ENCODE measurements at regions not wholly inside any gene's neighbourhood (a gene's known extent, or its start where the extent isn't known, plus 50 kb on each side); places are given as distances from the start of the nearest gene placed in this dataset.
"Not testable (repeated sequence)": the region's sequence is repeated elsewhere in the genome, so short reads cannot be mapped to it uniquely, and the experiment has no call there.

- TF ChIP-seq E2F4 (CRISPR knock-in tag; IDR thresholded peaks at IDR 0.05; ENCODE audit: borderline replicate concordance, low read depth) (no peak), ZNF138 (CRISPR knock-in tag; conservative IDR thresholded peaks at IDR 0.05) (no peak), OVOL2 (CRISPR knock-in tag; IDR thresholded peaks at IDR 0.05; ENCODE audit: borderline replicate concordance) (no peak), ZNF219 (CRISPR knock-in tag; IDR thresholded peaks at IDR 0.05; ENCODE audit: borderline replicate concordance) (no peak)
Observed at GRCh38 chr4:164095313-164096110, 601.0 kb downstream of the TMA16 start (continued).

DNA sequence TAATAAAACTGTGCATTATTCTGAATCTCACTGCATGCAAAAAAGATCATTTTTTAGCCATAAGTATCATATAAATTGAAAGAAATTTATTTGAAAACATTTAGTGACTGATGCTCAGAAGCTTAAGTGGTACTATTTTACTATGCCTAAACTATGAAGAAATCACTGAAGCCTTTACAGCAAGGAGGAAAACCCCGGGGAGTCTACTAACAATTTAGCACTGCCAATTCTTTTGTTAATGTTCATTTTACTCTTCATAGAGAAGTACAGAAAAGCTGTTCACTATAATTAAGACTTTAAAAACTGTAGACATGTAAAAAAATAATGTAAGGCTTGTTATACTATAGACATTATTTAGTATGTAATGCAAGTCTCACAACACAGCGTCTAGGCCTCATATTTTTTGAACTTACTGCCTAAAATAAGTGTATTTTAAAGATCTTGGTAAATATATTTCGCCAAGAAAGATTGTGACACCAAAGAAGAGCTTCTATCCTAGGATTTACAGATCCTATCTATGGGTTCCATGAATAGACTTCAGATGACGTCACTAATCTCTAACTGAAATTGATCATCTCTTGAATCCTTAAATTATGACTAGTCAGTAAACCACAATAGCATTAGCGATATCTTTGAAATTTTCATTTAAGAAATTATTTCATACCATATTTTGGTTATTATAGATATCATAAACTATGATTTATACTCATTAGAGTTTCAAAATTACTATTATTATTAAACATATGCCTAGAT lies 602.5 kb downstream of the TMA16 start:
- ChIA-PET POLR2A (no interaction called here), CTCF (no interaction called here)
- peaks cover 23% of the 10 kb centered on the region for H3K4me1 Mint-ChIP-seq
- H3K27me3 Mint-ChIP-seq (ENCODE audit: low read depth), result no peaks in the 10 kb centered on the region
- H3K4me3 Mint-ChIP-seq, result no peak overlapping the region
- H3K9me3 Mint-ChIP-seq, result peaks cover 16% of the 10 kb centered on the region
- H3K27ac Mint-ChIP-seq, result no peak overlapping the region
- ATAC-seq (no peak), DNase-seq (ENCODE audit: low spot score) (no peak)
- H3K36me3 Mint-ChIP-seq, result peaks cover 5% of the 10 kb centered on the region; the same call in 1 of the 2 replicates
- TF ChIP-seq ZNF232 (CRISPR knock-in tag; IDR thresholded peaks at IDR 0.05) (no peak), ZBTB21 (CRISPR knock-in tag; IDR thresholded peaks at IDR 0.05; ENCODE audit: borderline replicate concordance) (no peak), ZNF263 (CRISPR knock-in tag; IDR thresholded peaks at IDR 0.05; ENCODE audit: low read depth) (no peak), EMX1 (CRISPR knock-in tag; IDR thresholded peaks at IDR 0.05) (no peak), TCF7 (CRISPR knock-in tag; IDR thresholded peaks at IDR 0.05; ENCODE audit: low read depth) (no peak), SP1 (CRISPR knock-in tag; conservative IDR thresholded peaks at IDR 0.05) (no peak), KAT7 (CRISPR knock-in tag; IDR thresholded peaks at IDR 0.05; ENCODE audit: borderline replicate concordance) (no peak), ZNF138 (CRISPR knock-in tag; conservative IDR thresholded peaks at IDR 0.05) (no peak), CREM (CRISPR knock-in tag; IDR thresholded peaks at IDR 0.05) (no peak), JUN (CRISPR knock-in tag; IDR thresholded peaks at IDR 0.05) (no peak), E2F4 (CRISPR knock-in tag; IDR thresholded peaks at IDR 0.05; ENCODE audit: borderline replicate concordance, low read depth) (no peak), ZNF416 (CRISPR knock-in tag; IDR thresholded peaks at IDR 0.05) (no peak), NFYB (CRISPR knock-in tag; conservative IDR thresholded peaks at IDR 0.05; ENCODE audit: low read depth) (no peak), ZNF219 (CRISPR knock-in tag; IDR thresholded peaks at IDR 0.05; ENCODE audit: borderline replicate concordance) (no peak), NR3C1 (CRISPR knock-in tag; conservative IDR thresholded peaks at IDR 0.05; ENCODE audit: low read depth) (no peak), ATF1 (CRISPR knock-in tag; IDR thresholded peaks at IDR 0.05) (no peak)
- TF ChIP-seq, protein P1, sequence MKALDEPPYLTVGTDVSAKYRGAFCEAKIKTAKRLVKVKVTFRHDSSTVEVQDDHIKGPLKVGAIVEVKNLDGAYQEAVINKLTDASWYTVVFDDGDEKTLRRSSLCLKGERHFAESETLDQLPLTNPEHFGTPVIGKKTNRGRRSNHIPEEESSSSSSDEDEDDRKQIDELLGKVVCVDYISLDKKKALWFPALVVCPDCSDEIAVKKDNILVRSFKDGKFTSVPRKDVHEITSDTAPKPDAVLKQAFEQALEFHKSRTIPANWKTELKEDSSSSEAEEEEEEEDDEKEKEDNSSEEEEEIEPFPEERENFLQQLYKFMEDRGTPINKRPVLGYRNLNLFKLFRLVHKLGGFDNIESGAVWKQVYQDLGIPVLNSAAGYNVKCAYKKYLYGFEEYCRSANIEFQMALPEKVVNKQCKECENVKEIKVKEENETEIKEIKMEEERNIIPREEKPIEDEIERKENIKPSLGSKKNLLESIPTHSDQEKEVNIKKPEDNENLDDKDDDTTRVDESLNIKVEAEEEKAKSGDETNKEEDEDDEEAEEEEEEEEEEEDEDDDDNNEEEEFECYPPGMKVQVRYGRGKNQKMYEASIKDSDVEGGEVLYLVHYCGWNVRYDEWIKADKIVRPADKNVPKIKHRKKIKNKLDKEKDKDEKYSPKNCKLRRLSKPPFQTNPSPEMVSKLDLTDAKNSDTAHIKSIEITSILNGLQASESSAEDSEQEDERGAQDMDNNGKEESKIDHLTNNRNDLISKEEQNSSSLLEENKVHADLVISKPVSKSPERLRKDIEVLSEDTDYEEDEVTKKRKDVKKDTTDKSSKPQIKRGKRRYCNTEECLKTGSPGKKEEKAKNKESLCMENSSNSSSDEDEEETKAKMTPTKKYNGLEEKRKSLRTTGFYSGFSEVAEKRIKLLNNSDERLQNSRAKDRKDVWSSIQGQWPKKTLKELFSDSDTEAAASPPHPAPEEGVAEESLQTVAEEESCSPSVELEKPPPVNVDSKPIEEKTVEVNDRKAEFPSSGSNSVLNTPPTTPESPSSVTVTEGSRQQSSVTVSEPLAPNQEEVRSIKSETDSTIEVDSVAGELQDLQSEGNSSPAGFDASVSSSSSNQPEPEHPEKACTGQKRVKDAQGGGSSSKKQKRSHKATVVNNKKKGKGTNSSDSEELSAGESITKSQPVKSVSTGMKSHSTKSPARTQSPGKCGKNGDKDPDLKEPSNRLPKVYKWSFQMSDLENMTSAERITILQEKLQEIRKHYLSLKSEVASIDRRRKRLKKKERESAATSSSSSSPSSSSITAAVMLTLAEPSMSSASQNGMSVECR (CRISPR knock-in tag; IDR thresholded peaks at IDR 0.05; ENCODE audit: borderline replicate concordance), result no peak
- TF ChIP-seq, protein P2, sequence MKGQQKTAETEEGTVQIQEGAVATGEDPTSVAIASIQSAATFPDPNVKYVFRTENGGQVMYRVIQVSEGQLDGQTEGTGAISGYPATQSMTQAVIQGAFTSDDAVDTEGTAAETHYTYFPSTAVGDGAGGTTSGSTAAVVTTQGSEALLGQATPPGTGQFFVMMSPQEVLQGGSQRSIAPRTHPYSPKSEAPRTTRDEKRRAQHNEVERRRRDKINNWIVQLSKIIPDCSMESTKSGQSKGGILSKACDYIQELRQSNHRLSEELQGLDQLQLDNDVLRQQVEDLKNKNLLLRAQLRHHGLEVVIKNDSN (CRISPR knock-in tag; IDR thresholded peaks at IDR 0.05), result no peak
- TF ChIP-seq, protein P3, sequence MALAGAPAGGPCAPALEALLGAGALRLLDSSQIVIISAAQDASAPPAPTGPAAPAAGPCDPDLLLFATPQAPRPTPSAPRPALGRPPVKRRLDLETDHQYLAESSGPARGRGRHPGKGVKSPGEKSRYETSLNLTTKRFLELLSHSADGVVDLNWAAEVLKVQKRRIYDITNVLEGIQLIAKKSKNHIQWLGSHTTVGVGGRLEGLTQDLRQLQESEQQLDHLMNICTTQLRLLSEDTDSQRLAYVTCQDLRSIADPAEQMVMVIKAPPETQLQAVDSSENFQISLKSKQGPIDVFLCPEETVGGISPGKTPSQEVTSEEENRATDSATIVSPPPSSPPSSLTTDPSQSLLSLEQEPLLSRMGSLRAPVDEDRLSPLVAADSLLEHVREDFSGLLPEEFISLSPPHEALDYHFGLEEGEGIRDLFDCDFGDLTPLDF (CRISPR knock-in tag; IDR thresholded peaks at IDR 0.05), result no peak

DNA sequence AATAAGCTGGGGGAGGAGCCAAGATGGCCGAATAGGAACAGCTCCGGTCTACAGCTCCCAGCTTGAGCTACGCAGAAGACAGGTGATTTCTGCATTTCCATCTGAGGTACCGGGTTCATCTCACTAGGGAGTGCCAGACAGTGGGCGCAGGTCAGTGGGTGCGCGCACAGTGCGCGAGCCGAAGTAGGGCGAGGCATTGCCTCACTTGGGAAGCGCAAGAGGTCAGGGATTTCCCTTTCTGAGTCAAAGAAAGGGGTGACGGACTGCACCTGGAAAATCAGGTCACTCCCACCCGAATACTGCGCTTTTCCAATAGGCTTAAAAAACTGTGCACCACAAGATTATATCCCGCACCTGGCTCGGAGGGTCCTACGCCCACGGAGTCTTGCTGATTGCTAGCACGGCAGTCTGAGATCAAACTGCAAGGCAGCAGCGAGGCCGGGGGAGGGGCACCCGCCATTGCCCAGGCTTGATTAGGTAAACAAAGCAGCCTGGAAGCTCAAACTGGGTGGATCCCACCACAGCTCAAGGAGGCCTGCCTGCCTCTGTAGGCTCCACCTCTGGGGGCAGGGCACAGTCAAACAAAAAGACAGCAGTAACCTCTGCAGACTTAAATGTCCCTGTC lies 606.4 kb downstream of the TMA16 start:
- POLR2A ChIA-PET; H3K36me3 Mint-ChIP-seq; ATAC-seq; H3K27me3 Mint-ChIP-seq (ENCODE audit: low read depth); CTCF ChIA-PET: not testable (repeated sequence)
- H3K27ac Mint-ChIP-seq, result 0 out of 2 replicates have a peak overlapping the region, but pooled peaks have one; percentile 41
- peak overlapping the region; percentile 15 for H3K4me3 Mint-ChIP-seq
- H3K4me1 Mint-ChIP-seq, result peaks cover 16% of the 10 kb centered on the region
- peaks cover 14% of the 10 kb centered on the region for H3K9me3 Mint-ChIP-seq
- peak; percentile 58 for DNase-seq (ENCODE audit: low spot score)

Measured in WTC11 (cell line).